PFSK-1 (cell line): ENCODE measurements at regions not wholly inside any gene's neighbourhood (a gene's known extent, or its start where the extent isn't known, plus 50 kb on each side); places are given as distances from the start of the nearest gene placed in this dataset.

Source experiments
- REST ChIP-seq, 2 experiments: IDR thresholded peaks; 2 replicates each; pipeline versions ENCODE4 v1.6.1 to v1.8.0; 2011 to 2012; ENCODE audit warnings: low read depth in 2 of 2, low read length in 2 of 2, control low read depth in 1 of 2, inconsistent platforms in 1 of 2, mild to moderate bottlenecking in 1 of 2, moderate library complexity in 1 of 2; ENCODE audit not compliant: insufficient read depth in 1 of 2
- SIN3A ChIP-seq: IDR thresholded peaks from 2 replicates; pipeline ENCODE4 v1.6.1; 2012; ENCODE audit warnings: mild to moderate bottlenecking, low read length, moderate library complexity, borderline replicate concordance; ENCODE audit not compliant: insufficient read depth

DNA sequence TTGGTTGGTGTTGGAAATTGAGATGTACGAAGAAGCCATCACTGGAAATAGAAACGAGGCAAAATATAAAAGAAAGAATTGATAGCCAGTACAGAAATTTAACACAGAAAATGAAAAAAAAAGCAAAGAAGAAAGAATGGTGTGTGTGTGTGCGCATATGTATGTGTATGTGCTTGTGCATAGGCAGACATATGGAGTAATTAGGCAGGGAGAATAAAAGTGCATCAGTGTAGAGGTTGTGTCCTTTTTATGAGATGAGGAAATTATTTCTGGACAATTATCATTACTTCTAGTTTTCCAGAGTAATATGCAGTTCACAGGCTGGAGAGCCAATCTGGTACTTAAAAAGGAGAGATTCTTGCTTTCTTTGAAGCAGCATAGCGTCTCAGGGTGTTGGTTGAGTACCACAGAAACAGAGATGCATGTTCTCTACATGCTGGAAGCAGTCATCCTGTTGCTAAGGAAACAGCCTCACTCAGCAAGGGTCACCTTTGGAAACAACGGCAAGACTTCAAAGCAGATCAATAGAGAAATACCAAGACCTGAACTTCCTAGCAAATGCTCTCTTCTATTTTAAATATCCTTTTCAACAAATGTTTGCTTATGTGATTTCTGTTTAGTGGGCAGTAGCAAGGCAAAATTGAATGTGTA lies 172.7 kb downstream of the TAF11L14 start:
- TF ChIP-seq REST (IDR thresholded peaks at IDR 0.05; ENCODE audit: insufficient read depth in 1 of 2, low read depth in 2 of 2, low read length in 2 of 2), result no peak
- no peak for TF ChIP-seq SIN3A
